NCI-H1436 (cell line): ENCODE measurements at regions not wholly inside any gene's neighbourhood (a gene's known extent, or its start where the extent isn't known, plus 50 kb on each side); places are given as distances from the start of the nearest gene placed in this dataset.
"Not testable (repeated sequence)": the region's sequence is repeated elsewhere in the genome, so short reads cannot be mapped to it uniquely, and the experiment has no call there.

Source experiments
- DNase-seq: peaks from one replicate; lab custom pipeline; 2025; lab: John Stamatoyannopoulos, UW

- no peak for DNase-seq
These were observed 325.6 kb upstream of the SOX14 start for GRCh38 chr3:137438561-137438960.

- no peak for DNase-seq
These were observed 303.2 kb upstream of the SOX14 start for GRCh38 chr3:137460944-137461343.

- no peak for DNase-seq
These were observed 301.0 kb upstream of the SOX14 start for GRCh38 chr3:137463131-137463530.

GRCh38 chr3:137464341-137464740 lies 299.8 kb upstream of the SOX14 start:
- DNase-seq, result no peak

- no peak for DNase-seq
These were observed 295.7 kb upstream of the SOX14 start for GRCh38 chr3:137468446-137468845.

- DNase-seq, result no peak
These were observed 294.9 kb upstream of the SOX14 start for GRCh38 chr3:137469263-137469662.

- no peak for DNase-seq
These were observed 293.0 kb upstream of the SOX14 start for GRCh38 chr3:137471130-137471529.

- no peak for DNase-seq
These were observed 292.4 kb upstream of the SOX14 start for GRCh38 chr3:137471558-137472204.

GRCh38 chr3:137477614-137478013 lies 286.5 kb upstream of the SOX14 start:
- DNase-seq, result no peak

- no peak for DNase-seq
These were observed 254.6 kb upstream of the SOX14 start for GRCh38 chr3:137509354-137510045.

- DNase-seq, result no peak
These were observed 252.5 kb upstream of the SOX14 start for GRCh38 chr3:137511655-137512054.

- DNase-seq, result no peak
These were observed 249.3 kb upstream of the SOX14 start for GRCh38 chr3:137514853-137515252.

GRCh38 chr3:137519602-137520001 lies 244.5 kb upstream of the SOX14 start:
- no peak for DNase-seq

- DNase-seq, result no peak
These were observed 239.4 kb upstream of the SOX14 start for GRCh38 chr3:137524751-137525150.

- DNase-seq, result no peak
These were observed 238.6 kb upstream of the SOX14 start for GRCh38 chr3:137525471-137525870.

GRCh38 chr3:137542049-137542448 lies 222.1 kb upstream of the SOX14 start:
- no peak for DNase-seq

- DNase-seq, result no peak
These were observed 209.9 kb upstream of the SOX14 start for GRCh38 chr3:137554242-137554641.

GRCh38 chr3:137568880-137569279 lies 195.2 kb upstream of the SOX14 start:
- DNase-seq, result no peak

GRCh38 chr3:137572931-137573330 lies 191.2 kb upstream of the SOX14 start:
- DNase-seq, result no peak

GRCh38 chr3:137582484-137582883 lies 181.6 kb upstream of the SOX14 start:
- no peak for DNase-seq

GRCh38 chr3:137583256-137583655 lies 180.9 kb upstream of the SOX14 start:
- DNase-seq, result no peak

- no peak for DNase-seq
These were observed 175.2 kb upstream of the SOX14 start for GRCh38 chr3:137588871-137589270.

GRCh38 chr3:137595415-137595814 lies 168.7 kb upstream of the SOX14 start:
- DNase-seq, result not testable (repeated sequence)

- no peak for DNase-seq
These were observed 153.4 kb upstream of the SOX14 start for GRCh38 chr3:137610723-137611122.
